ENCODE measurements at regions not wholly inside any gene's neighbourhood (a gene's known extent, or its start where the extent isn't known, plus 50 kb on each side); places are given as distances from the start of the nearest gene placed in this dataset.

DNA sequence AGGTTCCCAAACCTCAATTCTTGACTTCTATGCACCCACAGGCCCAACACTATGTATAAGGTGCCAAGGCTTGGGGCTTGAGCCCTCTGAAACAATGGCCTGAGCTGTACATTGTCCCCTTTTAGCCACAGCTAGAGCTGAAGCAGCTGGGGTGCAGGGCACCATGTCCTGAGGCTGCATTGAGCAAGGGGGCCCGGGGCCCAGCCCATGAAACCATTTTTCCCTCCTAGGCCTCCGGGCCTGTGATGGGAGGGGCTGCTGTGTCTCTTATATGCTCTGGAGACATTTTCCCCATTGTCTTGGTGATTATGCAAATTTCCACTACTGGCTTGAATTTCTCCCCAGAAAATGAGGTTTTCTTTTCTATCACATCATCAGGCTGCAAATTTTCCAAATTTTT lies 155.5 kb downstream of the FASLG start:
- ChIA-PET CTCF (no interaction called here), POLR2A (ENCODE audit: low non-redundant PET) (no interaction called here)
- intact Hi-C loops (cut with micrococcal nuclease; ENCODE audit: unreplicated experiment), result no loop called here
- H3K4me1 ChIP-seq (ENCODE audit: insufficient read depth, low read length, poor library complexity, severe bottlenecking), result no peaks in the 10 kb centered on the region
- H3K4me3 ChIP-seq (ENCODE audit: low read depth, low read length, poor library complexity, severe bottlenecking), result no peak overlapping the region
- no peak for DNase-seq (ENCODE audit: low spot score)
- no TSS peak for BruUV-seq (replicated peaks)
- H3K27me3 ChIP-seq (replicated peaks; ENCODE audit: insufficient read depth, low read depth, low read length, poor library complexity), result no peaks in the 10 kb centered on the region
- H3K36me3 ChIP-seq (ENCODE audit: insufficient read depth, low read length, poor library complexity, severe bottlenecking), result no peaks in the 10 kb centered on the region
- H3K9me3 ChIP-seq (ENCODE audit: low read depth, low read length, poor library complexity, severe bottlenecking), result no peaks in the 10 kb centered on the region
- H3K27ac ChIP-seq (ENCODE audit: low read depth, low read length, poor library complexity, severe bottlenecking), result no peak overlapping the region
- TF ChIP-seq, protein P1, sequence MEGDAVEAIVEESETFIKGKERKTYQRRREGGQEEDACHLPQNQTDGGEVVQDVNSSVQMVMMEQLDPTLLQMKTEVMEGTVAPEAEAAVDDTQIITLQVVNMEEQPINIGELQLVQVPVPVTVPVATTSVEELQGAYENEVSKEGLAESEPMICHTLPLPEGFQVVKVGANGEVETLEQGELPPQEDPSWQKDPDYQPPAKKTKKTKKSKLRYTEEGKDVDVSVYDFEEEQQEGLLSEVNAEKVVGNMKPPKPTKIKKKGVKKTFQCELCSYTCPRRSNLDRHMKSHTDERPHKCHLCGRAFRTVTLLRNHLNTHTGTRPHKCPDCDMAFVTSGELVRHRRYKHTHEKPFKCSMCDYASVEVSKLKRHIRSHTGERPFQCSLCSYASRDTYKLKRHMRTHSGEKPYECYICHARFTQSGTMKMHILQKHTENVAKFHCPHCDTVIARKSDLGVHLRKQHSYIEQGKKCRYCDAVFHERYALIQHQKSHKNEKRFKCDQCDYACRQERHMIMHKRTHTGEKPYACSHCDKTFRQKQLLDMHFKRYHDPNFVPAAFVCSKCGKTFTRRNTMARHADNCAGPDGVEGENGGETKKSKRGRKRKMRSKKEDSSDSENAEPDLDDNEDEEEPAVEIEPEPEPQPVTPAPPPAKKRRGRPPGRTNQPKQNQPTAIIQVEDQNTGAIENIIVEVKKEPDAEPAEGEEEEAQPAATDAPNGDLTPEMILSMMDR (conservative IDR thresholded peaks at IDR 0.05; ENCODE audit: low read depth, low read length), result no peak
- no peak for TF ChIP-seq EZH2 (IDR thresholded peaks at IDR 0.05; ENCODE audit: borderline replicate concordance, low read depth, low read length, poor library complexity, severe bottlenecking)

DNA sequence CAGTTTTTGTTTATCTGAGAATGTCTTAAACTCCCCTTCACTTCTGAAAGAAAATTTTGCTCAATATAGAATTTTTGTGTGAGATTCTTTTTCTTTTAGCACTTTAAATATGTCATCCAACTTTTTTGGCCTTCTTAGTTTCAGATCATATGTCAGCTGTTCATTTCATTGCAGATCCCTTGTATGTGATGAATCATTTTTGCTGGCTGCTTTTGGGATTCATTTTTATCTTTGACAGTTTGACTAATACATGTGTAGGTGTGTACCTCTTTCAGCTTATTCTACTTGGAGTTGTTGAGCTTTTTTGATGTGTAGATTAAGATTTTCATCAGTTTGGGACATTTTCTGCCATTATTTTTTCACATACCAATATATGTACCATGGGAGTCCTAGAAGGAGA lies 156.8 kb downstream of the FASLG start:
- no peaks in the 10 kb centered on the region for H3K9me3 ChIP-seq (ENCODE audit: low read depth, low read length, poor library complexity, severe bottlenecking)
- ChIA-PET POLR2A (ENCODE audit: low non-redundant PET) (no interaction called here), CTCF (no interaction called here)
- no peak overlapping the region for H3K27ac ChIP-seq (ENCODE audit: low read depth, low read length, poor library complexity, severe bottlenecking)
- no peak for DNase-seq (ENCODE audit: low spot score)
- H3K4me3 ChIP-seq (ENCODE audit: low read depth, low read length, poor library complexity, severe bottlenecking), result no peak overlapping the region
- no TSS peak for BruUV-seq (replicated peaks)
- no peaks in the 10 kb centered on the region for H3K27me3 ChIP-seq (replicated peaks; ENCODE audit: insufficient read depth, low read depth, low read length, poor library complexity)
- H3K36me3 ChIP-seq (ENCODE audit: insufficient read depth, low read length, poor library complexity, severe bottlenecking), result no peaks in the 10 kb centered on the region
- no peak for TF ChIP-seq EZH2 (IDR thresholded peaks at IDR 0.05; ENCODE audit: borderline replicate concordance, low read depth, low read length, poor library complexity, severe bottlenecking)
- TF ChIP-seq, protein P1 (conservative IDR thresholded peaks at IDR 0.05; ENCODE audit: low read depth, low read length), result no peak
- intact Hi-C loops (cut with micrococcal nuclease; ENCODE audit: unreplicated experiment), result no loop called here
- H3K4me1 ChIP-seq (ENCODE audit: insufficient read depth, low read length, poor library complexity, severe bottlenecking), result no peaks in the 10 kb centered on the region

DNA sequence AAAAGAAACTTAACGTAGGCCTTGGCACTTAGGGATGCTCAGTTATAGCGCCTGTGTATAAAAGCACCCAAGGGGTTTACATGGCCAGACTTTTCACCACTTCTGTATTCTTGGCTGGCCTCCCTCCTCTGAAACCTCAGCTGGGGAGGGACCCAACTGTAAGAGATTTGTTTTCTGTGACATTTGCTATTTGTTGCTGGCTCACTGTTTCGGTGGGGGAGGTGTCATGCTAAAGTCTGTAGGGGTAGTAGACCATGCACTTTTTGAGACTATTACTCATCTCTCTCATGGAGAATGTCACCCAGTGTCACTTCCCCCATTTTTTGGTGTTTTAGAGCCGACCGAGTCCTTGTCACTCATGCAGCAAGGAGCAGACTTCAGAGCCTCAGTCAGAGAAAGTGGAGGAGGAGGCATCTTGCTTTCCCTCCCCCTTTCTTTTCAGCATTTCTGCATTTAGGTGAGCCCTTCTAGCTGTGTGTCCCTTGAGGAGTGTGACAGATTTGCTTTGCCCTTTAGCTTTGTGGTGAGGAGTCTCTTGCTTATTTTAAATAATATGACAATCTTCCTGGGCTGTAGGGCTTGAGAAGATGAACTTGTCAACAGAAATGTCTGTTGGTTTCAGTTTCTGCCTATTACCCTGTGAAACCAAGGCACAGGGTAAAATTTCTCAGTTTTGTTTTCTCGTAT lies 160.1 kb downstream of the FASLG start:
- no peak overlapping the region for H3K4me3 ChIP-seq (ENCODE audit: low read depth, low read length, poor library complexity, severe bottlenecking)
- CTCF ChIA-PET, result no interaction called here
- H3K27me3 ChIP-seq (replicated peaks; ENCODE audit: insufficient read depth, low read depth, low read length, poor library complexity), result no peaks in the 10 kb centered on the region
- TF ChIP-seq, protein P1 (conservative IDR thresholded peaks at IDR 0.05; ENCODE audit: low read depth, low read length), result no peak
- no peak for TF ChIP-seq EZH2 (IDR thresholded peaks at IDR 0.05; ENCODE audit: borderline replicate concordance, low read depth, low read length, poor library complexity, severe bottlenecking)
- H3K9me3 ChIP-seq (ENCODE audit: low read depth, low read length, poor library complexity, severe bottlenecking), result no peaks in the 10 kb centered on the region
- peaks cover 6% of the 10 kb centered on the region for H3K4me1 ChIP-seq (ENCODE audit: insufficient read depth, low read length, poor library complexity, severe bottlenecking)
- intact Hi-C loops (cut with micrococcal nuclease; ENCODE audit: unreplicated experiment), result no loop called here
- no TSS peak for BruUV-seq (replicated peaks)
- H3K27ac ChIP-seq (ENCODE audit: low read depth, low read length, poor library complexity, severe bottlenecking), result no peak overlapping the region
- POLR2A ChIA-PET (ENCODE audit: low non-redundant PET), result no interaction called here
- H3K36me3 ChIP-seq (ENCODE audit: insufficient read depth, low read length, poor library complexity, severe bottlenecking), result no peaks in the 10 kb centered on the region
- no peak for DNase-seq (ENCODE audit: low spot score)
